ENCODE measurements at regions not wholly inside any gene's neighbourhood (a gene's known extent, or its start where the extent isn't known, plus 50 kb on each side); places are given as distances from the start of the nearest gene placed in this dataset.
"Not testable (repeated sequence)": the region's sequence is repeated elsewhere in the genome, so short reads cannot be mapped to it uniquely, and the experiment has no call there.

GRCh38 chr9:72471096-72471495, 50.3 kb upstream of the TMC1 start:
- DNase-seq (ENCODE audit: low spot score), result no peak

- no peak for DNase-seq (ENCODE audit: low spot score)
Measured at GRCh38 chr9:72467766-72468738, 53.4 kb upstream of the TMC1 start.

GRCh38 chr9:72465593-72465984, 55.8 kb upstream of the TMC1 start:
- DNase-seq (ENCODE audit: low spot score), result no peak

GRCh38 chr9:72464857-72465592, 56.4 kb upstream of the TMC1 start:
- DNase-seq (ENCODE audit: low spot score), result no peak

GRCh38 chr9:72462340-72462739, 59.1 kb upstream of the TMC1 start:
- peak; percentile 36 for DNase-seq (ENCODE audit: low spot score)

- DNase-seq (ENCODE audit: low spot score), result no peak
Measured at GRCh38 chr9:72460342-72461312, 60.8 kb upstream of the TMC1 start.

GRCh38 chr9:72459308-72459707, 62.1 kb upstream of the TMC1 start:
- DNase-seq (ENCODE audit: low spot score), result no peak

GRCh38 chr9:72458153-72458552, 63.3 kb upstream of the TMC1 start:
- no peak for DNase-seq (ENCODE audit: low spot score)

GRCh38 chr9:72457366-72457765, 64.0 kb upstream of the TMC1 start:
- DNase-seq (ENCODE audit: low spot score), result no peak

- DNase-seq (ENCODE audit: low spot score), result no peak
Measured at GRCh38 chr9:72454871-72455491, 66.4 kb upstream of the TMC1 start.

- DNase-seq (ENCODE audit: low spot score), result no peak
Measured at GRCh38 chr9:72453797-72454196, 67.6 kb upstream of the TMC1 start.

- not testable (repeated sequence) for DNase-seq (ENCODE audit: low spot score)
Measured at GRCh38 chr9:72446241-72446640, 75.2 kb upstream of the TMC1 start.

- no peak for DNase-seq (ENCODE audit: low spot score)
Measured at GRCh38 chr9:72445306-72445995, 76.0 kb upstream of the TMC1 start.

GRCh38 chr9:72444435-72444834, 77.0 kb upstream of the TMC1 start:
- DNase-seq (ENCODE audit: low spot score), result no peak

- no peak for DNase-seq (ENCODE audit: low spot score)
Measured at GRCh38 chr9:72443855-72444254, 77.6 kb upstream of the TMC1 start.

- peak; percentile 63 for DNase-seq (ENCODE audit: low spot score)
Measured at GRCh38 chr9:72441848-72442607, 77.0 kb upstream of the ZFAND5 start.

- no peak for DNase-seq (ENCODE audit: low spot score)
Measured at GRCh38 chr9:72440992-72441847, 76.2 kb upstream of the ZFAND5 start.

- no peak for DNase-seq (ENCODE audit: low spot score)
Measured at GRCh38 chr9:72440378-72440777, 75.4 kb upstream of the ZFAND5 start.

- DNase-seq (ENCODE audit: low spot score), result peak; percentile 67
Measured at GRCh38 chr9:72433616-72434267, 68.7 kb upstream of the ZFAND5 start.

All from hepatic stellate cell (primary cell).